ENCODE measurements at regions not wholly inside any gene's neighbourhood (a gene's known extent, or its start where the extent isn't known, plus 50 kb on each side); places are given as distances from the start of the nearest gene placed in this dataset.

- TF ChIP-seq EZH2 (IDR thresholded peaks at IDR 0.05; ENCODE audit: borderline replicate concordance, low read length): no peak
- TF ChIP-seq, protein P1, sequence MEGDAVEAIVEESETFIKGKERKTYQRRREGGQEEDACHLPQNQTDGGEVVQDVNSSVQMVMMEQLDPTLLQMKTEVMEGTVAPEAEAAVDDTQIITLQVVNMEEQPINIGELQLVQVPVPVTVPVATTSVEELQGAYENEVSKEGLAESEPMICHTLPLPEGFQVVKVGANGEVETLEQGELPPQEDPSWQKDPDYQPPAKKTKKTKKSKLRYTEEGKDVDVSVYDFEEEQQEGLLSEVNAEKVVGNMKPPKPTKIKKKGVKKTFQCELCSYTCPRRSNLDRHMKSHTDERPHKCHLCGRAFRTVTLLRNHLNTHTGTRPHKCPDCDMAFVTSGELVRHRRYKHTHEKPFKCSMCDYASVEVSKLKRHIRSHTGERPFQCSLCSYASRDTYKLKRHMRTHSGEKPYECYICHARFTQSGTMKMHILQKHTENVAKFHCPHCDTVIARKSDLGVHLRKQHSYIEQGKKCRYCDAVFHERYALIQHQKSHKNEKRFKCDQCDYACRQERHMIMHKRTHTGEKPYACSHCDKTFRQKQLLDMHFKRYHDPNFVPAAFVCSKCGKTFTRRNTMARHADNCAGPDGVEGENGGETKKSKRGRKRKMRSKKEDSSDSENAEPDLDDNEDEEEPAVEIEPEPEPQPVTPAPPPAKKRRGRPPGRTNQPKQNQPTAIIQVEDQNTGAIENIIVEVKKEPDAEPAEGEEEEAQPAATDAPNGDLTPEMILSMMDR (conservative IDR thresholded peaks at IDR 0.05 in 1 of 2, IDR thresholded peaks at IDR 0.05 in 1 of 2; ENCODE audit: extremely low read depth in 1 of 2, insufficient read depth in 1 of 2, low read depth in 1 of 2, low read length in 2 of 2): no peak
Observed at GRCh38 chr2:234410526-234410925, 86.4 kb downstream of the ARL4C start.
